ENCODE measurements at regions not wholly inside any gene's neighbourhood (a gene's known extent, or its start where the extent isn't known, plus 50 kb on each side); places are given as distances from the start of the nearest gene placed in this dataset.
A peak's percentile ranks its signal among the peaks of the same experiment; 100 is the strongest.

DNA sequence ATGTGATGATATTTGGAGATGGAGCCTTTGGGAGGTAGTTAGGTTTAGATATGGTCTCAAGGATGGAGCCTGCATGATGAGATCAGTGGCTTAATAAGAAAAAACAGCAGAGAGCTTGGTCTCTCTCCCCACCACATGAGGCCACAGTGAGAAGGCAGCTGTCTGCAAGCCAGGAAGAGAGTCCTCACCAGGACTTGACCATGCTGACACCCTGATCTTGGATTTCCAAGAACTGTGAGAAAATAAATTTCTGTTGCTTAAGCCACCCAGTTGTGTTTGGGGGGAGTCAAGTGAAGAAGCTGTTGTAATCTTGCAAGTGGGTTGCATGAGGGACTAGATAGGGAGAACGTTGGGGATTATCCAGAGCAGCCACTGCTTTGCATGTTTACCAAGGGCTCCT is 62.3 kb upstream of the TNFAIP8L3 start:
- DNase-seq, result no peak

DNA sequence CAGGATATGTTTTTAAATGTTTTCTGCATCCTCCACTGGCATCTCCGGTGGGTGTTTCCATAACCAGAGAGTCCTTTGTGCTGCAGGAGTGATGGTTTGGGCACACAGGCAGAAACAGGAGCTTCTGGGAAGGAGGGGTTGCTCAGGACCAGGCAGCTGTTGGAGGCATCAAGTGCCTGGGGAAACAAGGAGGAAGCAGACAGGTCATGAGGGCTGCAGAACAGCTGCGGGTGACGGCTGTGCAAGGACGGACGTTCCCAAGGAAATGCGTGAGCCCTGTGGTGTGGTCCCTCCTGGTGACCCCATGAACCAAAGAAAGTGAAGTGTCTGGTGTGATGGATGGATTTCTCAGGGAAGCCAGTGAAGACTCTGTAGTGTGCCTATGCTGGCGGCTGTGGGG is 61.2 kb upstream of the TNFAIP8L3 start:
- DNase-seq, result no peak

DNA sequence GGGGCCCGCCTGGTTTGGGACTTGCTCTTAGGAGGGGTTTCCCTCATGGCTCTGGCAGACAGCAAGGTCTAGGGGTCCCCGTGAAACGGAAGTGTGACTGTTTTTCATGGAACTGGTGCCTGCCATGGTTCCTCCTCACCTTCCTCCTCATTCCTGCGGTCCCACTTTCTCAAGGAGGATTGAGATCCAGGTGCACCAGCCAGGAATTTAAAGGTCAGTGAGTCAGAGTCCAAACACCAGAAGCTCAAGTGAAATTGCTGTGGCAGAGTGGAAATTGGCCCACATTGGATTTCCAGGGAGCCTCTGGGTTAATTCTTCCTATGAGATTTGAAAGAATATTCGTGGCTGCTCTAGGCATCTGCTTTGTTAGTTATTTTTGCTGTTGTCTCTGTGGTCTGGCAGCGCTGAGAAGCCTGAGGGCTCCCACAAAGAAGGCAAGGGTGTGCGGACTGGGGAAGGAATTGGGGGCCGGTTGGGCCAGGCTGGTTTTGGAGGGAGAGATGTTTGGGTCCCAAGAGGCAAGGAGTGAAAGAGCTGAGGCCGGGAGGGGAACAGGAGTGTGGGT is 60.4 kb upstream of the TNFAIP8L3 start:
- peak; percentile 74 for DNase-seq

Measured in islet precursor cell (in vitro differentiated cells).